H7 (cell line): ENCODE measurements at regions not wholly inside any gene's neighbourhood (a gene's known extent, or its start where the extent isn't known, plus 50 kb on each side); places are given as distances from the start of the nearest gene placed in this dataset.

Experiments used
- DNase-seq: peaks from one replicate; pipeline ENCODE4 v3.0.0; 2012
- H3K27me3 ChIP-seq: 2 replicates; pipeline ENCODE4 v1.6.0; 2011; ENCODE audit warnings: mild to moderate bottlenecking, low read length; ENCODE audit not compliant: control insufficient read depth, insufficient read depth
- H3K36me3 ChIP-seq: replicated peaks from 2 replicates; pipeline ENCODE4 v1.5.1; 2011; ENCODE audit warnings: low read length; ENCODE audit not compliant: control insufficient read depth, insufficient read depth
- H3K4me3 ChIP-seq: 2 replicates; pipeline ENCODE4 v1.5.1; 2011; ENCODE audit warnings: low read depth, mild to moderate bottlenecking, control low read depth, low read length, moderate library complexity; ENCODE audit not compliant: insufficient read depth

DNA sequence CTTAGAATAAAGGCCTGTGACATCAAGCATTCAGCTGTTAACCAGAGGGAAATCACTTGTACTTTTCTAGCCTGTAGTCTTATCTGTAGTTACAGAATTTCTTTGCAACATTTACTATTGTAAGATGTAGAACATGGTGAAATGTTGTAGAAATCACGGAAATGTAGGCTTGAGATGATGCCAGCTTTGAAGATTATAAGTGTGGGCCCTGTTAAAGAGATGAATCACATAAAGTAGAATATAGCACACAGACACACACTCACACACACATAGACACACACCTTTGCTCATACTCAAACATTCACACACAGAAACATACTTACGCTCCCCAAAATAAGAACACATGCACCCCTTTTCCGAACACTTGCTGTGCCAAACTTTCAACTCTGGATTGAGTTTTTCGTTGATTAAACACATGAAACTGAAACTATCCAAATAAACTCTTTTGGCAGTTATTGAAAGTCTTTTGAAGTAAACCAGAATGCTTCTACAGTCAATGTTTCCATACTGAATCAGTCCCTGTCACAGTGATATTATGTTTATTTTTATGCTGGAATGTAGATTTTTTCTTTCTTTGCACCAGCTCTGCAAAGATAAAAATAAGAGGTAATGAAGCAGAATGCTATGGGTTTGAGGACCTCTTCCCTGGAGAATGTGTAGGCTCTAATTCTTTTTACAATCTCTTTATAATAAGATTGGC, 230.3 kb upstream of the MEOX2 start:
- no peaks in the 10 kb centered on the region for H3K36me3 ChIP-seq
- no peak overlapping the region for H3K4me3 ChIP-seq
- H3K27me3 ChIP-seq = no peaks in the 10 kb centered on the region
- no peak for DNase-seq

DNA sequence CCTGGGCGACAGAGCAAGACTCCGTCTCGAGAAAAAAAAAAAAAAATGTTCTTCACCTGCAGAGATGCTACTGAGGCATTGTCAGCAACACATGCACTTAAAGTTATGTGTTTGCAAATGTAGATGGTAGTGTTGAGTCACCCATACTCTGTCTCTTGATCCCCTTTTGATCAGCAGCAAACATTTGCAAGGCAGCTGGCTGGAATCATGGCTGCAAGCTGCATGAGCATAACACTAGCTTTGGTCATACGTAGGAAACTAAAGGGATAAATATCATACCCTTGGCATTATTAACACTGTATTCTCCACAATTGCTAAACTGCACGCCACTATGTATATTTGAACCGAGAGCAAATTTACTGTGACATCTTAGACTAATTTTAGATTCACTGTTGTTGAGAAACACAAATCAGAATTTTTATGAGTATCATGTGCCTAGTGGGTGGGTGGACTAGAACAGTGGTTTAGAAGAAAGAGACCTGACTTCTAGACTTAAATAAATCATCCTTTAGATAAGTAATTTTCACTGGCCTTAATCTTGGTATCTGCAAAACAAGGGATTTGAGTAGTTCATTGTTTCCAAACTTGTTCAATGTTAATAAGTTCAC, 229.3 kb upstream of the MEOX2 start:
- Histone ChIP-seq H3K36me3 (no peaks in the 10 kb centered on the region), H3K27me3 (no peaks in the 10 kb centered on the region), H3K4me3 (no peak overlapping the region)
- no peak for DNase-seq

DNA sequence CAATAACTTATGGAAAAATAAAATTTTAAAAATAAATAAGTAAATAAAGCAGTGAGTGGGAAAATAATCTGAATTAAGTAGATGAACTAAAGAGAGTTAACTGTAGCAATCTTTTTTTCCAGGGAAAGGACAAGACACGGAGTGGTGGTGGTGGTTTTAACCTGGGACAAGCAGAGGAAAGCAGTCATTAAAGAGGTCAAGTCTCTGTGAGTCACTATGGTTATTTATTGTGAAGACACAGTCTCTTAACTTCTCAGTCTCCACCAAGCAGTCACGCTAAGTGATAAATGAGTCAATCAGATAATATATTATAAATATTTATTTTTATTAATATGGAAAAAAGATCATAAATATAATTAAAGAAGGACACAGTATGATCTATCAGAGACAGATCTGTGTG, 228.1 kb upstream of the MEOX2 start:
- no peaks in the 10 kb centered on the region for H3K27me3 ChIP-seq
- DNase-seq = no peak

DNA sequence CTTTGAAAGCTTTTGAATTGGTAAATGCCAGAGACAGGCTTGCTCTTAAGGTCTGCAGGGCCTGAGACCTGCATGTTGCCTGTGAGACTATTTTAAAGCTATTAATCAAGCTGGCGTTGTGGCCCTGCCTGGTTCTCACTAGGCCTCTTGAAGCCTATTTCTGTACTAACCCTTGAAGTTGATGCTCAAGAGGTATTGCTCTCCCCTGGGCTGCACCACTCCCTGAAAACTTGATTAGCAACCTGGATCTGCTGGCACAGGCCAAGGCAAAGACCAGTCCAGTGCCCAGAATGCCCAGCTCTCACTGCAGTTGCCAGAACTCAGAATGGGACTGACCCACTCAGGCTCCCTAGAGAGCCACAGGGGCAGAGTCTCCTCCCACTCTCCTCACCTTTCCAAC, 220.0 kb upstream of the MEOX2 start:
- no peak for DNase-seq
- no peak overlapping the region for H3K4me3 ChIP-seq
- no peaks in the 10 kb centered on the region for H3K27me3 ChIP-seq
- no peaks in the 10 kb centered on the region for H3K36me3 ChIP-seq

More for the DNA sequence above, 228.1 kb upstream of the MEOX2 start:
- Histone ChIP-seq H3K4me3 (no peak overlapping the region), H3K36me3 (no peaks in the 10 kb centered on the region)

DNA sequence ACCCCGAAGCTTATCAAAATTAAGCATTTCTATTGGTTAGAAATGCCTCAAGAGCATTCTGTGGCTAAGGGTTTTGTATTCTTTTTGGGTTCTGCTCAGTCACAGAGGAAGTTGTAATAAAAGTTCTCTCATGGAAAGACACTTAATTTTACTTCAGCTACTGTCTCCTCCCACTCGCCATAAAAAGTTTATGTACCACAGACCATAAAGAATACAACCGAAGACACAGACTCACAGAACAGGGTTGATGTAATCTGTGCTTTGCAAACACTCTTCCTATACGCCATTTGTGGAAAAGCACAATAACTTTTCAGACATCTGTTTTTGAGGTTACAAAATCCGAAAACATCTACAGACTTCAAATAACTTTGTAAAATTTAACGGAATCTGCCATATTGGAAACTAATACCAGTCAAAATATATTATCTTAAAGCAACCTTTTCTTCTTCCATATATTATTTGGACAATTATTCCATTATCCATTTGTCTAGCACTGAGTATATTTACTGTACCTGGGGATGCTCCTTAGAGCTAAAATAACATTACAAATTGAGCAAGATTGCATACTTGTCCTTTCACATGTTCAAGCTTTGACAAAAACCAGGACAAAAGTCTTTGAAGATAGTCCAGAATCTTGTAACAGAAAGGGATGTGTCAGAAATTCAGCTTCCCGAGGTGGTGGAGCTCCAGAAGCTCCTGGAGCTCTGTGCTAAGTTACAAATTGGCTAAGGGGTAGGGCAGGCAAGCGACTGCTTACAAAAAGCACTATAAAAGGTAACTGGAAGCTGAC, 219.0 kb upstream of the MEOX2 start:
- no peak for DNase-seq
- Histone ChIP-seq H3K27me3 (no peaks in the 10 kb centered on the region), H3K36me3 (no peaks in the 10 kb centered on the region), H3K4me3 (no peak overlapping the region)

DNA sequence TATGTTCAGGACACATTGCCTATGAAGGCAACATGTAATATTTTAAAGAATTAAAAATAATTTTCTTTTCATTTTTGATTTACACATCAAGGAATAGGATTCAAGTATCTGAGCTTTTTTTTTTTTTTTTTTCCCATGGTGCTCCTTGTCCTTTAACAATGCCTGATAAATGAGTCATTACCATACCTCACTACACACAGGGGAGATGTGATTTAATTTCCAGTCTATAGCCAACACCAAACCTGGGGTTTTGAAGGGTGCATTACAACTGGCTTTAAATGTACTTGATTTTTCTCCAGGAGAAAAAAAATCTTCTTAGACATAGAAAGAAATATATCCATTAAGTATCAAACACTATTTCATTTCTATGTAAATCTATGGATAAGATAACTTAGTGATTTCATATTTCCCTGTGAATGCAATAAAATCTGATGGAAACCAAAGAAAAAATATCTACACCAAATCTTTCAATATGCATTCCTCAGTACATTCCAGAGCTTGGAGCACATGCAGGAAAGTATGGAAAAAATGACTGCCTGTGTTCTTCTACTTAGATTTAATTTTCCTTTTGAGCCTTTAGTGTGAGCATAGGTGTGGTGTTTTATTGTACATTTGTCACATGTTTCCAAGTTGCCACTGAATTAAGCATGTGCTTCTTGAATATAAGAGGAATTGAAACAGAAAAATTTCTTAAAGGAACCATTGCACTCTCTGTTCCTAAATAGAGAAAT, 204.8 kb upstream of the MEOX2 start:
- DNase-seq = no peak
- Histone ChIP-seq H3K27me3 (no peaks in the 10 kb centered on the region), H3K4me3 (no peak overlapping the region)

DNA sequence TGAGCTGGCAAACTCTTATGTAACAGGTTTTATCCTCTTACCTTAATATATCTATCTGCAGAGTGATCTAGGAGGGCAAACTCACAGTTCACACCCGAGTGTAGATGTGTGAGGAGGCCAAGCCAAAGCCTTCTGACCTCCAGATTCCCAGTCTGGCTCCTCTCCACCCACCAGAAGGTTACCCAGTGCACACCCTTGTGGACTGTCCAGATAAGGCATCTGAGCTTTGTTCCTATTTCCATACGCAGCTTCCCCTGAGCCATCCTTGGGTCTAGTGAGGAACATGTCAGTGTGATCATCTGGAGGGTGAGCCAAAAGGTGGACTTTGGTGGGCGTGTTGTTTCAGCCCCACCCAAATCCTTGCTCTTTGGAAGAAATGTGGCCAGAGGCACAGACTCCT, 203.0 kb upstream of the MEOX2 start:
- DNase-seq = no peak
- Histone ChIP-seq H3K36me3 (no peaks in the 10 kb centered on the region), H3K4me3 (no peak overlapping the region), H3K27me3 (no peaks in the 10 kb centered on the region)

More for the DNA sequence above, 204.8 kb upstream of the MEOX2 start:
- H3K36me3 ChIP-seq = no peaks in the 10 kb centered on the region

DNA sequence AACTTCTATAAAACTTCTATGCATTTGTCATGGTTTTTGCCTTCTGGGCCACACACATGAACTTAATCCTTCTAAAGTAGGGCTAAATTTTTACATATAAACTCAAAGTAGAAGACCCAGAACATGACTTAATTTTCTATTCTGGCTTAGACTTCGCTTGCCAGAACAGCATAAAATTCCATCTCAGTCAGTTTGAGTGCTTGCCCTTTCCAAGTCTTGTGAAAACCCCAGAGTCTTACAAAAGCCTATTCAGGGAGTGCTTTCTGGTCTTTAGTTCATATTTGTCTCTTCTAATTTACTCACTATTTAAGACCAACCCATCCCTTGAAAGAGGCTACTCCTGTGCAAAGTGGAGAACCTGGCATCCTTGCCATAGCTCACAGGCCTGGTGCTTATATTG, 201.6 kb upstream of the MEOX2 start:
- no peak for DNase-seq
- no peaks in the 10 kb centered on the region for H3K27me3 ChIP-seq
- H3K36me3 ChIP-seq = no peaks in the 10 kb centered on the region
- no peak overlapping the region for H3K4me3 ChIP-seq

DNA sequence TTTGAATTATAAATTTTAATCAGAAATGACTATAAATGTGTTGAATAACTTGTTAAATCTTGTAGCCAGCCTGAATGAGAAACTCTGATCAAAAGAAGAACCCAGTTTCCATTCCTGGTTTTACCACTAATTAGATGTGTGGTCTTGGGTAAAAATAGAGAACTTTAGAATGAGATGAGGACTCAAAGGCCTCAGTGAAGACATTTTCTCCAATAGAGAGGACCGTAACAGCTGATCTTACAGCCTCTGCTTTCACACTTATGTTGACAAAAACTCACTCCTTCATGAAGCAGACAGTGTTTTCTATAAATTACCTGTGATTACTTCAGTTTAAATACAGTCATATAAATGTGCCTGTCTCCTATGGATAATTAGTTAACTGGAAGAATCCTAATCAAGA, 200.1 kb upstream of the MEOX2 start:
- Histone ChIP-seq H3K4me3 (no peak overlapping the region), H3K36me3 (no peaks in the 10 kb centered on the region), H3K27me3 (no peaks in the 10 kb centered on the region)
- no peak for DNase-seq

DNA sequence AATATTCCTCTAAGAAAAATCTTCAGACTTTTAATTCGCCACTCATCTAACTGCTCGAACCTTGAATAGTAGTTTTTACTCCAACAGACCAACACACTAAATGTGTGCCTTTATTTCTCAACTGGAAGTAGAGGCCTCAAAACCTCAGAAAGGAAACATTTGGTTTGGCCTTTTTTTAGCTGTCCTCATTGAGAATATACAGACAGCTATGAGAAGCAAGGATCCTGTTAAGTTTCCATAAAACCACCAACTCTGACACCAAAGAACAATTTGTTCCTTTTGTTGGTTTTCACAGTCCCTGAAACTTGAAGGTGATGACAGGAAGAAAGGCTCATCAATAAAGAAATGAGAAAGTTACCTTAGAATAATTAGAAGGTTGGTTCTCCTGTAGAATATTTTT, 199.2 kb upstream of the MEOX2 start:
- DNase-seq = no peak
- Histone ChIP-seq H3K27me3 (no peaks in the 10 kb centered on the region), H3K4me3 (no peak overlapping the region), H3K36me3 (no peaks in the 10 kb centered on the region)

DNA sequence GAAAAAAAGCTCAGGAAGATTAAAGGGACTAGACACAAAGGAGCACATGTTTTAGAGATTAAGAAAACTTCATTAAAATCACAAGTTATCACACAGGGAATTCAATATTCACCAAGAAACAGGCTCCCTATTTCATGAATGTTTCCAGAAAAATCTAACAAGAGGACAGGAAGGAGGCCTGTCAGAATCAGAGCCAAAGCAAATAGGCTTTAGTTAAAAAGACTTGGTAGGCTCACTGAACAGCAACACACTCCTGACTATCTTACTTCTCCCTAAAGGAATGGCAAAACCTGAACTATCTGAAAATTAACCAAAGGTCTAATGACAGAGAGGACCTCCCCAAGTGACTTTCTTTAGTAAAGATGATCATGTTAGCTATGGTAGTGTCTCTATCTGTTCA, 188.3 kb upstream of the MEOX2 start:
- no peak for DNase-seq
- Histone ChIP-seq H3K27me3 (no peaks in the 10 kb centered on the region), H3K4me3 (no peak overlapping the region), H3K36me3 (no peaks in the 10 kb centered on the region)

DNA sequence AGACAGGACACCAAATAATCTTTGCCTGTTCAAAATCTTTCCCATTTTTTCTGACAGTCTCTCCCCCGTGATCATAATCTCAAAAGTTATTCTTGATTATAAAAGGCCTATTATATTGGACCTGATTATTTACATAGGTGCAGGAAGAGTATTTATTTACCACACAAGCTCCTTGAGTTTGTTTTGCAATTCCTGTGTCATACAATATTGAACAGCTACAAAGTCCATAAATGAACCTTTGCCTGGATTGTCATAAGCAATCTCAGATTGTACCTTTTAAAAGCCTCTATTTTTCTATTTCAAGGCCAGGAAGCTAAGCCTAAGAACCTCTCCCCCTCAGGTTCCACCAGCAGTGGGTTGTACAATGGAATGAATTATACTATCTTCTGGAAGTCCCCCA, 183.9 kb upstream of the MEOX2 start:
- Histone ChIP-seq H3K36me3 (no peaks in the 10 kb centered on the region), H3K27me3 (no peaks in the 10 kb centered on the region), H3K4me3 (no peak overlapping the region)
- DNase-seq = no peak

DNA sequence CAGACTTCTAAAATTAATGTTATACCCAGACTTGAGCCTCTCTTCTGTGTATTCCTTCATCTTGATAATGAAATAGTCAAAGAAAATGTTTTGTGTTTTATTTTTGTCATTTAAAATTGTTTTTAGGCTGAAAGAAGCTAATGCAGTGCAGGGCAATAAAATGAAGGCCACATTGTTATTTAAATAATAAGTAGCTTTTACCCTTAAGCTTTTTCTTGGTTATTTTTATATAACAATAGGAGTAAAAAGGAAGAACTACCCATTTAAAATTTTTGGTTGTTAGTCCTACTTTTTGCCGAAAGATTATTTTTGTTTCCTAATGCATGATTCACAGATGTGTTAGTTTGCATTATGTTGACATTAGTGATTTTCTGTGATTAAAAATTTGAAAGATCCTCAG, 181.0 kb upstream of the MEOX2 start:
- no peaks in the 10 kb centered on the region for H3K27me3 ChIP-seq
- no peaks in the 10 kb centered on the region for H3K36me3 ChIP-seq
- no peak overlapping the region for H3K4me3 ChIP-seq
- no peak for DNase-seq

DNA sequence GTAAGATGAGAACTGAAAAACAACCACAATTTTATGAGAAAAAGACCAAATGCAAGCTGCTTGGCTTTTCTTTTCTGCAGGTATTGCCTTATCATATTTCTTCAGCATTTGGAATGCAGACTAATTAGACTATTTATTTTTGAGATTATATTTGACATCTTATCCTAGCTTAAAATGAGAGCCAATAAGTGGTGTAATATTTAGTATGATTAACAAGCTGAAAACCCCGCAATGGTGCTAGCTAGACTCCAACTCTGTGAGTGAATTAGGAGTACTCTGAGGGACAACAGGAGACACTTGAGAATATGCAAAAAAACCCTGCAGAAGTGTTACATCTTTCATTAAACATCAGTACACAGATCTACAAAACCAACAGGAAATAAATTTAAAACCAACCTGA, 180.3 kb upstream of the MEOX2 start:
- no peaks in the 10 kb centered on the region for H3K27me3 ChIP-seq
- H3K4me3 ChIP-seq = no peak overlapping the region
- no peak for DNase-seq
- no peaks in the 10 kb centered on the region for H3K36me3 ChIP-seq

DNA sequence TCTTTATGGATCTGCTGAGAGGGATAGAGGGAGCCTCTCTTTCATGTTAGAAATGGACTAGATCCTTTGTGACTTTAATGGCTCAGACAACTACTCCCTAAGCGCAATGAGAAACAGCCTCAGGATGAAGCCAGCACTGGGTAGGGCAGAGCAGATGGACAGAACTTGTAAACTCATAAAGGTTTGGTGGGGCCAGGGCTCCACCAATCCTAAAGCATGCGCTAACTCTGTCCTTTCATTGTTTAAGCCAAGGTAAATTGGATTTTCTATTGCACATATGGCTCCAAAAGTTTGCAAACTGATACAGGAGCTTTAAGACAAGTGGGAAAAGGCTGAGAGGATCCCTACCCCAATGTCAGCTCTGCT, 178.1 kb upstream of the MEOX2 start:
- no peaks in the 10 kb centered on the region for H3K36me3 ChIP-seq
- no peak for DNase-seq
- H3K4me3 ChIP-seq = no peak overlapping the region
- H3K27me3 ChIP-seq = no peaks in the 10 kb centered on the region
